BJ (cell line): ENCODE measurements at regions not wholly inside any gene's neighbourhood (a gene's known extent, or its start where the extent isn't known, plus 50 kb on each side); places are given as distances from the start of the nearest gene placed in this dataset.

Experiments used
- CTCF ChIA-PET: fragments of 350-600 bp; formaldehyde crosslinking; extraction: SDS; loops from one replicate; lab custom pipeline; 2021; ENCODE audit warnings: antibody characterized with exemption, inconsistent platforms; lab: Yijun Ruan, JAX
- POLR2A ChIA-PET: fragments of 300-600 bp; sonication (Branson Sonifier 250); formaldehyde crosslinking; extraction: SDS; loops from one replicate; lab custom pipeline; 2021; ENCODE audit warnings: antibody characterized with exemption; lab: Charles Lee
- DNase-seq: peaks from one replicate; pipeline ENCODE4 v3.0.0-alpha.2; 2011; ENCODE audit warnings: low read depth
- H3K27me3 ChIP-seq: 2 replicates; pipeline ENCODE4 v1.6.0; 2011; ENCODE audit warnings: low read length; ENCODE audit not compliant: control insufficient read depth, insufficient read depth
- H3K36me3 ChIP-seq: 2 replicates; pipeline ENCODE4 v1.5.1; 2011; ENCODE audit warnings: low read length; ENCODE audit not compliant: control insufficient read depth, insufficient read depth
- H3K4me3 ChIP-seq: 2 replicates; pipeline ENCODE4 v1.5.1; 2011; ENCODE audit warnings: low read depth, mild to moderate bottlenecking, control low read depth, low read length
- CTCF ChIP-seq: IDR thresholded peaks from 2 replicates; pipeline ENCODE4 v1.5.1; 2011; ENCODE audit warnings: low read depth, mild to moderate bottlenecking, control low read depth, inconsistent platforms, low read length, moderate library complexity; ENCODE audit not compliant: insufficient read depth

GRCh38 chr10:113457408-113457807 is 95.4 kb upstream of the HABP2 start:
- no peak for TF ChIP-seq CTCF
- no peak for DNase-seq
- Histone ChIP-seq H3K36me3 (no peaks in the 10 kb centered on the region), H3K4me3 (no peak overlapping the region), H3K27me3 (peaks cover 13% of the 10 kb centered on the region)
- ChIA-PET CTCF (interaction anchor here (1.1 to 1.2 kb wide), 2 partner anchors 63 to 72 kb away, joined by 3 to 7 read pairs; no protein-coding TSS in a partner anchor), POLR2A (no interaction called here)

DNA sequence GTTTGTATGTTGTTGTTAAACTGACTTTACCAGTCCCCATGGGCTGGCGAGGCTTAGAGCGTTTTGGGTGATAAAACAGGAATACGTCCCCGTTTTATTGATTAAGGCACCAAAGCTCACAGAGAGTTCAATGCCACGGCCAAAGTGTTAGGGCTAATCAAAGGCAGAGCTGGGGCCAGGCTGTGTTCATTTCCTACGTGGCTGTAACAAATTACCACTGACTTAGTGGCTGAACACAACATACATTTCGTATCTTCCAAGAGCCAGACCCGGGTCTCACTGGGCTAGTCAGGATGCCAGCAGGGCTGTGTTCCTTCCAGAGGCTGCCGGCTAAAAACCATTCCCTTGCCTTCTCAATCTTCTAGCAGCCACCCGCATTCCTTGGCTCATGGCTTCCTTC is 94.4 kb upstream of the HABP2 start:
- ChIA-PET POLR2A (no interaction called here), CTCF (interaction anchor here (1.1 kb wide), 1 partner anchor 16 kb away, joined by 3 read pairs; no protein-coding TSS in a partner anchor)
- TF ChIP-seq CTCF: no peak
- no peak for DNase-seq
- H3K27me3 ChIP-seq: peaks cover 10% of the 10 kb centered on the region
- H3K4me3 ChIP-seq: no peak overlapping the region
- H3K36me3 ChIP-seq: no peaks in the 10 kb centered on the region

GRCh38 chr10:113458944-113459343 is 93.9 kb upstream of the HABP2 start:
- Histone ChIP-seq H3K27me3 (peaks cover 8% of the 10 kb centered on the region), H3K4me3 (no peak overlapping the region), H3K36me3 (no peaks in the 10 kb centered on the region)
- DNase-seq: no peak
- CTCF ChIA-PET: interaction anchor here (1.1 kb wide), 1 partner anchor 16 kb away, joined by 3 read pairs; no protein-coding TSS in a partner anchor
- POLR2A ChIA-PET: no interaction called here
- TF ChIP-seq CTCF: no peak

GRCh38 chr10:113459626-113460280 is 93.1 kb upstream of the HABP2 start:
- Histone ChIP-seq H3K4me3 (no peak overlapping the region), H3K36me3 (no peaks in the 10 kb centered on the region), H3K27me3 (peaks cover 8% of the 10 kb centered on the region)
- ChIA-PET POLR2A (no interaction called here), CTCF (interaction anchor here (0.6 to 1.1 kb wide), 2 partner anchors 17 to 987 kb away, joined by 3 to 7 read pairs; no protein-coding TSS in a partner anchor)
- no peak for DNase-seq
- no peak for TF ChIP-seq CTCF

- no peak for DNase-seq
- ChIA-PET CTCF (interaction anchor here (1.4 to 3.1 kb wide), 2 partner anchors 10 to 58 kb away, joined by 6 to 22 read pairs; no protein-coding TSS in a partner anchor), POLR2A (no interaction called here)
- Histone ChIP-seq H3K27me3 (peaks cover 6% of the 10 kb centered on the region), H3K4me3 (no peak overlapping the region), H3K36me3 (no peaks in the 10 kb centered on the region)
- no peak for TF ChIP-seq CTCF
Observed at GRCh38 chr10:113463083-113463482, 89.8 kb upstream of the HABP2 start.
